ENCODE measurements at regions not wholly inside any gene's neighbourhood (a gene's known extent, or its start where the extent isn't known, plus 50 kb on each side); places are given as distances from the start of the nearest gene placed in this dataset.

DNA sequence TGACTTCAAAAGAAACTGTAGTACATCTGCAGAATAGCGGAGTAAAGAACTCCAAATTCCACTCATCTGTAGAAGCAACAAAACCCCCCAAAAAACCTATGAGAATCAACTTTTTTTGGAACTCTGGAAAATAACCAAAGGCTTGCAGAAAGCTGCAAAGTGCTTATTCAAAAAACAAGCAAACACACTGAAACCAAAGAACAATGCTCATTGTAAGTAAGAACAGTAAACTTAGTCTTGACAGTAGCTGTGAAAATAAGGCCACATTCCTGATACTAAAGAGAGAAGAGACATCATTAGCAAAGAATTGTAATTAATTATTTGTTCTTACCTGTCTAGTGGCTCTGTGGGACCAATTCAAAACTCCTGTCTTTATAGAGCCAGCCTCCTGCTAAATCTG is 534.3 kb upstream of the C16orf82 start:
- no peaks in the 10 kb centered on the region for H3K9me3 ChIP-seq (ENCODE audit: control insufficient read depth in 2 of 2, insufficient read depth in 1 of 2, low read depth in 1 of 2, low read length in 1 of 2)
- no peaks in the 10 kb centered on the region for H3K4me1 ChIP-seq (ENCODE audit: control insufficient read depth in 3 of 3, insufficient read depth in 2 of 3, low read depth in 1 of 3, low read length in 2 of 3)
- DNase-seq (no peak), FAIRE-seq (no peak)
- no peaks in the 10 kb centered on the region for H3K27me3 ChIP-seq (ENCODE audit: control insufficient read depth in 3 of 3, insufficient read depth in 3 of 3, low read length in 3 of 3)
- H3K36me3 ChIP-seq (ENCODE audit: control insufficient read depth in 3 of 3, insufficient read depth in 2 of 3, low read depth in 1 of 3, low read length in 3 of 3), result no peaks in the 10 kb centered on the region
- WGBS, 3 donors, result 83 to 85% (median 85%) methylated on average over 1 of the region's 1 CpG
- H3K27ac ChIP-seq (ENCODE audit: low read depth in 1 of 3, low read length in 2 of 3), result no peak overlapping the region
- no peak overlapping the region for H3K4me3 ChIP-seq (ENCODE audit: low read depth in 1 of 3, low read length in 3 of 3)

DNA sequence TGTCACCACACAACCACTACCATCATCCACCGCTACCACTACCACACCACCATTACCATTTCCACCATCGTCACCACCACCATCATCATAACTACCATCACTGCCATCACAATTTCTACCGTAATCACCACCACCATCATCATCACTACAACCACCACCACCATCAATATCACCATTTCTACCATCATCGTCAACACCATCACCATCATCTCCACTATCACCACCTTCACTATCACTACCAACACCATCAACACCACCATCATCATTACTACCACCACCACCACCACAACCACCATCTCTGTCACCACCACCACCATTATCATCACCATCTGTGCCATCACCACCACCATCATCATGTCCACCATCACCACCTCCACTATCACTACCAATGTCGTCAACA is 524.5 kb upstream of the C16orf82 start:
- Histone ChIP-seq H3K27me3 (ENCODE audit: control insufficient read depth in 3 of 3, insufficient read depth in 3 of 3, low read length in 3 of 3) (no peaks in the 10 kb centered on the region), H3K27ac (ENCODE audit: low read depth in 1 of 3, low read length in 2 of 3) (no peak overlapping the region), H3K36me3 (ENCODE audit: control insufficient read depth in 3 of 3, insufficient read depth in 2 of 3, low read depth in 1 of 3, low read length in 3 of 3) (no peaks in the 10 kb centered on the region), H3K4me3 (ENCODE audit: low read depth in 1 of 3, low read length in 3 of 3) (no peak overlapping the region), H3K4me1 (ENCODE audit: control insufficient read depth in 3 of 3, insufficient read depth in 2 of 3, low read depth in 1 of 3, low read length in 2 of 3) (no peaks in the 10 kb centered on the region), H3K9me3 (ENCODE audit: control insufficient read depth in 2 of 2, insufficient read depth in 1 of 2, low read depth in 1 of 2, low read length in 1 of 2) (no peaks in the 10 kb centered on the region)
- DNase-seq (no peak), FAIRE-seq (no peak)
- WGBS, 3 donors, result 93 to 96% (median 94%) methylated on average over 5 of the region's 5 CpGs

DNA sequence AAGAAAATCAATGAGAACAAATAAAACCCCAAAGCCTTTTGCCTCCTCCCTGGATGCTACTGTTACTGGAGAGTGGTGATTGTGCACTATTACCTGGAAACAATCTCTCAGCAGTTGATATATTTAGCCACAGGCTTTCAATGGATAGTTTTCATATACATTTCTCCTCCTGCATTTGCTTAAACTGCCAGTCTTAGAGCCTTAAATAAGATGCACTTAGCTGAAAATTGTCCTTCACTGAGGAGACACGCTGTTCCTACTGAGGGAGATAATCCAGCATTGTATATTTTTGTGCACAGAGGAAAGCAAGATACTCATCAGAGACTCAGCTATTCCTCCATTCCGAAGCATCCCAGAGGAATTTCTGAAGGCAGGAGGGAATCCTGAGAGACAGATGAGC is 520.2 kb upstream of the C16orf82 start:
- WGBS, 3 donors, result 62 to 78% (median 77%) methylated on average over 2 of the region's 2 CpGs
- DNase-seq (no peak), FAIRE-seq (no peak)
- no peaks in the 10 kb centered on the region for H3K36me3 ChIP-seq (ENCODE audit: control insufficient read depth in 3 of 3, insufficient read depth in 2 of 3, low read depth in 1 of 3, low read length in 3 of 3)
- no peak overlapping the region for H3K4me3 ChIP-seq (ENCODE audit: low read depth in 1 of 3, low read length in 3 of 3)
- no peaks in the 10 kb centered on the region for H3K4me1 ChIP-seq (ENCODE audit: control insufficient read depth in 3 of 3, insufficient read depth in 2 of 3, low read depth in 1 of 3, low read length in 2 of 3)
- H3K27ac ChIP-seq (ENCODE audit: low read depth in 1 of 3, low read length in 2 of 3), result no peak overlapping the region
- H3K9me3 ChIP-seq (ENCODE audit: control insufficient read depth in 2 of 2, insufficient read depth in 1 of 2, low read depth in 1 of 2, low read length in 1 of 2), result no peaks in the 10 kb centered on the region
- H3K27me3 ChIP-seq (ENCODE audit: control insufficient read depth in 3 of 3, insufficient read depth in 3 of 3, low read length in 3 of 3), result no peaks in the 10 kb centered on the region

DNA sequence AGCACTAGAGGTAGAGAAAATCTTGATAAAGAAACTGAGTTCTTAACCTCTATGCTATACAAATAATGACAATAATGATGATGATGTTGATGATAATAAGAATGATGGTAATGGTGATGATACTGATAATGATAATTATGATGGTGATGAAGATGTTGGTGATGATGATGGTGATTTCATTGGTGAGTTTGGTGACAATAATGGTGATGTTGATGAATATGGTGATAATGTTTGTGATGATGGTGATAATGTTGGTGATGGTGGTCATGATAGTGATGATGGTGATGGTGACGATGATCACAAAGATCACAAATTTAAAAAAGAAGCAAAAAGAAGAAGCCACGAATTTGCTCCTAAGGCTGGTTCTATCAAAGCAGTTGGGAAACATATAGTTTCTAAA is 519.0 kb upstream of the C16orf82 start:
- 53 to 80% (median 57%) methylated on average over 2 of the region's 2 CpGs for WGBS, 3 donors
- no peak for DNase-seq

DNA sequence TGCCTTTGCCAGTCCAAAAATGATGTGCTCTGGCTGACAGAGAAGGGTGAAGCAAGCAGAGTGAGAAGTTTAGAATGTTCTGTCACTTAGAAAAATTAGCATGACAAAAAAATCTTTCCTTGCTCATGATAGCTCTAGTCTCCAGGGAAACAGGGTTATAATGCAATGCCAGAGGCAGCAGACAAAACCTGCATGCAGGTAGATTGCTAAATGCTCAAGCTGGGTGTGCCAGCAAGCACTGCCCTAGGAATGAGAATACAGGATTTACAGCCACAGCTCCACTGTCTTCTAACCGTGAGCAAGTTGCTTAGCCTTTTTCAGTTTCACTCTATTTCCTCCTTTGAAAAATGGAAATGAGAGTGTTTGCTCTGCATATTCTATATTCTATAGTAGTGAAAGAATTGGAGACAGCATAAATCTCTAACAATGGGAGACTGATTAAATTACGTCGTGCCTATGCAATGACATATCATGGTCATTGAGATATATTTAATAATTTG is 516.6 kb upstream of the C16orf82 start:
- Histone ChIP-seq H3K36me3 (ENCODE audit: control insufficient read depth in 3 of 3, insufficient read depth in 2 of 3, low read depth in 1 of 3, low read length in 3 of 3) (no peaks in the 10 kb centered on the region), H3K4me1 (ENCODE audit: control insufficient read depth in 3 of 3, insufficient read depth in 2 of 3, low read depth in 1 of 3, low read length in 2 of 3) (no peaks in the 10 kb centered on the region), H3K4me3 (ENCODE audit: low read depth in 1 of 3, low read length in 3 of 3) (no peak overlapping the region), H3K9me3 (ENCODE audit: control insufficient read depth in 2 of 2, insufficient read depth in 1 of 2, low read depth in 1 of 2, low read length in 1 of 2) (no peaks in the 10 kb centered on the region), H3K27ac (ENCODE audit: low read depth in 1 of 3, low read length in 2 of 3) (no peak overlapping the region), H3K27me3 (ENCODE audit: control insufficient read depth in 3 of 3, insufficient read depth in 3 of 3, low read length in 3 of 3) (no peaks in the 10 kb centered on the region)
- FAIRE-seq (no peak), DNase-seq (no peak)
- WGBS, 3 donors, result 25 to 34% (median 30%) methylated on average over 3 of the region's 3 CpGs

More for the DNA sequence above, 519.0 kb upstream of the C16orf82 start:
- no peaks in the 10 kb centered on the region for H3K4me1 ChIP-seq (ENCODE audit: control insufficient read depth in 3 of 3, insufficient read depth in 2 of 3, low read depth in 1 of 3, low read length in 2 of 3)
- no peak overlapping the region for H3K4me3 ChIP-seq (ENCODE audit: low read depth in 1 of 3, low read length in 3 of 3)
- H3K27me3 ChIP-seq (ENCODE audit: control insufficient read depth in 3 of 3, insufficient read depth in 3 of 3, low read length in 3 of 3), result no peaks in the 10 kb centered on the region
- no peaks in the 10 kb centered on the region for H3K9me3 ChIP-seq (ENCODE audit: control insufficient read depth in 2 of 2, insufficient read depth in 1 of 2, low read depth in 1 of 2, low read length in 1 of 2)
- H3K27ac ChIP-seq (ENCODE audit: low read depth in 1 of 3, low read length in 2 of 3), result no peak overlapping the region
- no peaks in the 10 kb centered on the region for H3K36me3 ChIP-seq (ENCODE audit: control insufficient read depth in 3 of 3, insufficient read depth in 2 of 3, low read depth in 1 of 3, low read length in 3 of 3)
- no peak for FAIRE-seq

DNA sequence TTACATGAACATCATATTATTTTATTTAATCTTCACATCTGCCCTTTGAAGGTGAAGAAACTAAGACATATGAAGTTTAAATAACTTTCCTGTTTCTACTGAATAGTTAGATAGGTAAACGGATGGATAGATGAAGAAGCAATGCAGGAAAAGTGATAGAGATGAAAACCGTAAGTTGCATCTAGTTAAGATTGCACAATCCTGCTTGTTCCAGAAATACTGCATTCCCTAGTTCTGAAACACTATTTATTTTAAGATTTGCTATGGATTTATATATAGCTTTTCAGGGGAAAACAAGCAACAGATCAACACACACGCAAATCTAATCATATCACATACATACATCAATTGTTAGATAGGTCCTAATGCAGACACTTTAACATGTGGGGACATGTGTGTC is 512.7 kb upstream of the C16orf82 start:
- no peak overlapping the region for H3K4me3 ChIP-seq (ENCODE audit: low read depth in 1 of 3, low read length in 3 of 3)
- FAIRE-seq (no peak), DNase-seq (no peak)
- H3K36me3 ChIP-seq (ENCODE audit: control insufficient read depth in 3 of 3, insufficient read depth in 2 of 3, low read depth in 1 of 3, low read length in 3 of 3), result no peaks in the 10 kb centered on the region
- H3K9me3 ChIP-seq (ENCODE audit: control insufficient read depth in 2 of 2, insufficient read depth in 1 of 2, low read depth in 1 of 2, low read length in 1 of 2), result no peaks in the 10 kb centered on the region
- H3K4me1 ChIP-seq (ENCODE audit: control insufficient read depth in 3 of 3, insufficient read depth in 2 of 3, low read depth in 1 of 3, low read length in 2 of 3), result no peaks in the 10 kb centered on the region
- no peak overlapping the region for H3K27ac ChIP-seq (ENCODE audit: low read depth in 1 of 3, low read length in 2 of 3)
- WGBS, 3 donors, result 71 to 82% (median 81%) methylated on average over 3 of the region's 3 CpGs
- peaks cover 0 to 3% (median 0%) of the 10 kb centered on the region in 3 donors for H3K27me3 ChIP-seq (ENCODE audit: control insufficient read depth in 3 of 3, insufficient read depth in 3 of 3, low read length in 3 of 3)

DNA sequence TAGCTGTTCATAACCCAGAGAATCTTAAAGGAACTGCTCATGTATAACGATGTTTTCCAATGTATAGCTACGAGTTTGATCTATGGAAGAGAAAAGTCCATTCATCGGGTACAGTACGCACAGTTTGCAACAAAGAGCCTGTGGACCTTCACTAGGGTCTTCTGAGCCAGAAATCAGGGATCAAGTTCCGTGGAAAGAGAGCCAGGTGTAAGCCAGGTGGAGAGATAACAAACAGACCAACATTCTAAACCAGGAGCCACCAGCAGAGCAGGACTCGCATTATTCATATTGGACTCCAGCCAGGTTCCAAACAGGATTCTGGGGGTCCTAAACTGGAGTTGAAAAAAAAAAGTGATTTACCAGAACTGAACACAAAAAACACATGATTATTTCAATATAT is 505.4 kb upstream of the C16orf82 start:
- H3K27ac ChIP-seq (ENCODE audit: low read depth in 1 of 3, low read length in 2 of 3), result no peak overlapping the region
- FAIRE-seq (no peak), DNase-seq (no peak)
- H3K4me1 ChIP-seq (ENCODE audit: control insufficient read depth in 3 of 3, insufficient read depth in 2 of 3, low read depth in 1 of 3, low read length in 2 of 3), result no peaks in the 10 kb centered on the region
- H3K27me3 ChIP-seq (ENCODE audit: control insufficient read depth in 3 of 3, insufficient read depth in 3 of 3, low read length in 3 of 3), result peaks cover 0 to 5% (median 0%) of the 10 kb centered on the region in 3 donors
- H3K36me3 ChIP-seq (ENCODE audit: control insufficient read depth in 3 of 3, insufficient read depth in 2 of 3, low read depth in 1 of 3, low read length in 3 of 3), result no peaks in the 10 kb centered on the region
- no peak overlapping the region for H3K4me3 ChIP-seq (ENCODE audit: low read depth in 1 of 3, low read length in 3 of 3)
- 69 to 82% (median 72%) methylated on average over 6 of the region's 6 CpGs for WGBS, 3 donors
- no peaks in the 10 kb centered on the region for H3K9me3 ChIP-seq (ENCODE audit: control insufficient read depth in 2 of 2, insufficient read depth in 1 of 2, low read depth in 1 of 2, low read length in 1 of 2)

DNA sequence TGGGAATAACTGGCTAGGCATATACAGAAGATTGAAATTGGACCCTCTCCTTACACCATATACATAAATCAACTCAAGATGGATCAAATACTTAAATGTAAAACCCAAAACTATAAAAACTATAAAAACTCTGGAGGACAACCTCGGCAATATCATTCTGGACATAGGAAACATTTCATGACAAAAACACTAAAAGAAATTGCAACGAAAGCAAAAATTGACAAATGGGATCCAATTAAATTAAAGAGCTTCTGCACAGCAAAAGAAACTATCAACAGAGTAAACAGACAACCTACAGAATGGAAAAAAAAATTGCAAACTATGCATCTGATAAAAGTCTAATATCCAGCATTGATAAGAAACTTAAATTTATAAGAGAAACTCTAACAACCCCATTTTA is 503.7 kb upstream of the C16orf82 start:
- H3K9me3 ChIP-seq (ENCODE audit: control insufficient read depth in 2 of 2, insufficient read depth in 1 of 2, low read depth in 1 of 2, low read length in 1 of 2), result no peaks in the 10 kb centered on the region
- no peak for FAIRE-seq
- WGBS, 3 donors, result 76 to 91% (median 87%) methylated on average over 2 of the region's 2 CpGs

DNA sequence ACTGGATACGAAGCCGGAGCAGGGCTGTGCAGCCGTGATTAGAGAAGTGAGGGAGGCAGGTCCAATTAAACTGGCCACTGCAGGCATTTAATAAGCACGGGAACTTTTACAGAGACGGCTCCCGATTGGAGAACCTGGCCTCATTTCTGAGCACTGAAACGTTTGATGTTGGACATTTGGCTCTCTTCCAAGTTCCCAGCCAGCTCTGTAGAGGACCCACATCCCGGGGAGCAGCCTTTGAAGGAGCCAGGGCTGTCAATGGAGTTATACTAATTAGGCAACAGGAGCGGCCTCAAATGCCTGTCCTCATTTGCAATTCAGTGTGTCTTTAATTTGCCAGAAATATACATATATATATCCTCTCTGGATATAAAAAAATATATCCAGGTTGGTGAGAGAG is 499.4 kb upstream of the C16orf82 start:
- DNase-seq (no peak), FAIRE-seq (no peak)
- WGBS, 3 donors, result 68 to 70% (median 69%) methylated on average over 9 of the region's 9 CpGs
- H3K27ac ChIP-seq (ENCODE audit: low read depth in 1 of 3, low read length in 2 of 3), result no peak overlapping the region
- no peaks in the 10 kb centered on the region for H3K4me1 ChIP-seq (ENCODE audit: control insufficient read depth in 3 of 3, insufficient read depth in 2 of 3, low read depth in 1 of 3, low read length in 2 of 3)
- no peaks in the 10 kb centered on the region for H3K9me3 ChIP-seq (ENCODE audit: control insufficient read depth in 2 of 2, insufficient read depth in 1 of 2, low read depth in 1 of 2, low read length in 1 of 2)
- H3K36me3 ChIP-seq (ENCODE audit: control insufficient read depth in 3 of 3, insufficient read depth in 2 of 3, low read depth in 1 of 3, low read length in 3 of 3), result no peaks in the 10 kb centered on the region
- no peaks in the 10 kb centered on the region for H3K27me3 ChIP-seq (ENCODE audit: control insufficient read depth in 3 of 3, insufficient read depth in 3 of 3, low read length in 3 of 3)
- H3K4me3 ChIP-seq (ENCODE audit: low read depth in 1 of 3, low read length in 3 of 3), result no peak overlapping the region

More for the DNA sequence above, 503.7 kb upstream of the C16orf82 start:
- Histone ChIP-seq H3K27me3 (ENCODE audit: control insufficient read depth in 3 of 3, insufficient read depth in 3 of 3, low read length in 3 of 3) (peaks cover 0 to 3% (median 0%) of the 10 kb centered on the region in 3 donors), H3K27ac (ENCODE audit: low read depth in 1 of 3, low read length in 2 of 3) (no peak overlapping the region), H3K4me3 (ENCODE audit: low read depth in 1 of 3, low read length in 3 of 3) (no peak overlapping the region), H3K36me3 (ENCODE audit: control insufficient read depth in 3 of 3, insufficient read depth in 2 of 3, low read depth in 1 of 3, low read length in 3 of 3) (no peaks in the 10 kb centered on the region), H3K4me1 (ENCODE audit: control insufficient read depth in 3 of 3, insufficient read depth in 2 of 3, low read depth in 1 of 3, low read length in 2 of 3) (no peaks in the 10 kb centered on the region)
- no peak for DNase-seq

All from small intestine (tissue), 7 donors.